T-cell (primary cell): ENCODE measurements at regions not wholly inside any gene's neighbourhood (a gene's known extent, or its start where the extent isn't known, plus 50 kb on each side); places are given as distances from the start of the nearest gene placed in this dataset.

ENCODE experiments used
- ATAC-seq, 4 experiments: fragments of 200-7000 bp in 3 of 4; fragments of 150-1000 bp in 1 of 4; cut with Tn5 transposase; replicated peaks in 1 of 4; 1 replicate in 3 of 4; 2 replicates in 1 of 4; pipeline ENCODE4 v1.10.0; 2021; ENCODE audit warnings: moderate library complexity in 3 of 4, mild to moderate bottlenecking in 2 of 4, moderate number of reproducible peaks in 1 of 4
- CTCF ChIA-PET, 2 donors: fragments of 300-600 bp; sonication (Branson Sonifier 250); formaldehyde crosslinking; loops; one replicate each; lab custom pipeline; 2022; ENCODE audit warnings: antibody characterized with exemption in 2 of 2; lab: Charles Lee
- POLR2A ChIA-PET, 2 donors: fragments of 300-600 bp; sonication (Branson Sonifier 250); formaldehyde crosslinking; loops; one replicate each; lab custom pipeline; 2022; ENCODE audit warnings: antibody characterized with exemption in 2 of 2; lab: Charles Lee
- DNase-seq, 35 experiments: peaks; one replicate each; pipeline versions ENCODE4 v3.0.0 to v3.0.0-alpha.2; 2013 to 2023
- H3K27ac ChIP-seq: one replicate; pipeline ENCODE4 v1.5.1; 2013; ENCODE audit warnings: low read length
- H3K27me3 ChIP-seq, 2 experiments: replicated peaks in 1 of 2; 1 replicate in 1 of 2; 2 replicates in 1 of 2; pipeline versions ENCODE4 v1.6.1 to v1.7.0; 2013; ENCODE audit warnings: low read length in 1 of 2, mixed read lengths in 1 of 2; ENCODE audit not compliant: control insufficient read depth in 2 of 2, insufficient read depth in 2 of 2; ENCODE audit errors: extremely low read depth in 1 of 2
- H3K36me3 ChIP-seq, 2 donors: 1 replicate in 1 of 2; 2 replicates in 1 of 2; pipeline versions ENCODE4 v1.6.1 to v1.7.0; 2013; ENCODE audit warnings: low read length in 1 of 2; ENCODE audit not compliant: control insufficient read depth in 2 of 2, insufficient read depth in 1 of 2; ENCODE audit errors: extremely low read depth in 1 of 2
- H3K4me1 ChIP-seq, 2 experiments: 1 replicate in 1 of 2; 2 replicates in 1 of 2; pipeline versions ENCODE4 v1.6.1 to v1.7.0; 2013; ENCODE audit warnings: low read length in 2 of 2, mixed read lengths in 1 of 2; ENCODE audit not compliant: insufficient read depth in 2 of 2, control insufficient read depth in 1 of 2; ENCODE audit errors: extremely low read depth in 1 of 2
- H3K4me3 ChIP-seq, 2 donors: 1 replicate in 1 of 2; 2 replicates in 1 of 2; pipeline versions ENCODE4 v1.5.1 to v1.7.0; 2013; ENCODE audit warnings: mild to moderate bottlenecking in 2 of 2, low read length in 1 of 2, moderate library complexity in 1 of 2; ENCODE audit not compliant: control insufficient read depth in 1 of 2; ENCODE audit errors: extremely low read depth in 1 of 2
- H3K9me3 ChIP-seq: 2 replicates; pipeline ENCODE4 v1.7.0; 2013
- H3K27ac Mint-ChIP-seq, 2 donors: one replicate each; pipeline ENCODE4 v1.8.0; 2020 to 2021; ENCODE audit warnings: mild to moderate bottlenecking in 2 of 2, mixed read lengths in 2 of 2
- H3K27me3 Mint-ChIP-seq, 2 donors: one replicate each; pipeline ENCODE4 v1.8.0; 2021 to 2022; ENCODE audit warnings: mixed read lengths in 2 of 2
- H3K36me3 Mint-ChIP-seq: one replicate; pipeline ENCODE4 v1.8.0; 2021; ENCODE audit warnings: mixed read lengths
- H3K4me1 Mint-ChIP-seq, 3 donors: one replicate each; pipeline ENCODE4 v1.8.0; 2020 to 2022; ENCODE audit warnings: mixed read lengths in 3 of 3, mild to moderate bottlenecking in 1 of 3
- H3K4me3 Mint-ChIP-seq, 3 donors: one replicate each; pipeline ENCODE4 v1.8.0; 2020 to 2022; ENCODE audit warnings: mild to moderate bottlenecking in 3 of 3, mixed read lengths in 3 of 3, moderate library complexity in 3 of 3
- H3K9me3 Mint-ChIP-seq, 3 donors: one replicate each; pipeline ENCODE4 v1.8.0; 2020 to 2022; ENCODE audit warnings: mixed read lengths in 3 of 3
- WGBS: methylation state at CpG from one replicate; pipeline ENCODE4 v1.1.5; 2013; ENCODE audit warnings: missing lambda C conversion rate; ENCODE audit not compliant: insufficient coverage; 5-methylcytosine and 5-hydroxymethylcytosine counted together

GRCh38 chr2:65664931-65665330 lies 232.5 kb upstream of the SPRED2 start:
- no peak overlapping the region for H3K27ac Mint-ChIP-seq
- Histone ChIP-seq H3K27me3 (peaks cover 0 to 20% of the 10 kb centered on the region in 2 experiments), H3K27ac (no peak overlapping the region), H3K4me3 (no peak overlapping the region), H3K36me3 (no peaks in the 10 kb centered on the region), H3K4me1 (no peaks in the 10 kb centered on the region), H3K9me3 (peaks cover 2% of the 10 kb centered on the region)
- ATAC-seq, result no peak
- no peak overlapping the region for H3K4me3 Mint-ChIP-seq
- H3K27me3 Mint-ChIP-seq, result peaks cover 8 to 14% of the 10 kb centered on the region in 2 donors
- DNase-seq, result no peak
- H3K36me3 Mint-ChIP-seq, result no peaks in the 10 kb centered on the region
- WGBS, result 80% methylated on average over 1 of the region's 2 CpGs
- POLR2A ChIA-PET, result no interaction called here
- no peaks in the 10 kb centered on the region for H3K4me1 Mint-ChIP-seq
- peaks cover 9 to 20% (median 9%) of the 10 kb centered on the region in 3 donors for H3K9me3 Mint-ChIP-seq
- CTCF ChIA-PET, result no interaction called here

GRCh38 chr2:65663831-65664407 lies 231.5 kb upstream of the SPRED2 start:
- no peak overlapping the region for H3K27ac Mint-ChIP-seq
- H3K4me1 ChIP-seq, result no peaks in the 10 kb centered on the region
- no peak for ATAC-seq
- POLR2A ChIA-PET, result no interaction called here
- peaks cover 8 to 14% of the 10 kb centered on the region in 2 donors for H3K27me3 Mint-ChIP-seq
- H3K9me3 Mint-ChIP-seq, result peaks cover 8 to 11% (median 9%) of the 10 kb centered on the region in 3 donors
- 61% methylated on average over 6 of the region's 6 CpGs for WGBS
- H3K4me3 ChIP-seq, result no peak overlapping the region
- H3K27me3 ChIP-seq, result peaks cover 0 to 23% of the 10 kb centered on the region in 2 experiments
- no peak for DNase-seq
- H3K36me3 Mint-ChIP-seq, result no peaks in the 10 kb centered on the region
- no peaks in the 10 kb centered on the region for H3K36me3 ChIP-seq
- H3K4me3 Mint-ChIP-seq, result no peak overlapping the region
- CTCF ChIA-PET, result no interaction called here
- peaks cover under 1% of the 10 kb centered on the region for H3K9me3 ChIP-seq
- no peaks in the 10 kb centered on the region for H3K4me1 Mint-ChIP-seq
- no peak overlapping the region for H3K27ac ChIP-seq

DNA sequence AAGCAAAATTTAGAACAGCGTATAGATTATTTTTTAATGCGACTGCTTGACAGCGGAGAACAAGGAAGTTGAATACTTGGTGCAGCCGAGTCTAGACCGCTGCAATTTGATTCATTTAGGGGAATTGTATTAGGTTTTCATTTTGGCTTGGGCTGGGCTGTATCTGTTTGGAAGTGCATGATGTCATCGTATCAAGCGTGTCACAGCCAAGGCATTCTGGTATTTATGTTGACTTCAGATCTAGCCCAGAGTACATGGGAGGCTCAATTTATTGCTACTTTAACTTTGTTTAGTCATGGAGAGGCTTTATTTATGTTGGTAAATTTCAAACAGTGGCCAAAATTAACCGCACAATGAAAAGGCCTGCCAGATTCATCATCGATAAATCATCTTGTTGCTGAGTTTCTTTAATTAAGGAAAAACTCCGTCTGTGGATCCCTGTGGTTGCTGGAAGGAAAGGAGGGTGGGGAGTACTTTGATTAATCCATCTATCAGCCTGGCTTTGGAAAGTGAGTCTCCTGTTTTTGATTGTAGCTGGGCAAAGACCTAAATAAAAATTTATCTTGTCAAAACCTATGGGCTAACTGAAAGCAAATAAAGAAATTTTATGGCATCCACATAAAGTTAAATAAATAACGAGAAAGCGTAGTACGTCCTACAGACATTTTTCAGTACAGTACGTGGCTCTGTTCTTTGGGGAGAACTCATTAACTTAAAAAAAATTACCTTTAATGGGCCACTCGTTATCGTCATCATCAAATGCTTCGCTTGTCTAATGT lies 230.4 kb upstream of the SPRED2 start:
- WGBS, result 90% methylated on average over 14 of the region's 17 CpGs
- H3K4me1 Mint-ChIP-seq, result no peaks in the 10 kb centered on the region
- H3K9me3 Mint-ChIP-seq, result no peaks in the 10 kb centered on the region
- Histone ChIP-seq H3K9me3 (no peaks in the 10 kb centered on the region), H3K27ac (no peak overlapping the region), H3K27me3 (peaks cover 0 to 25% of the 10 kb centered on the region in 2 experiments), H3K36me3 (no peaks in the 10 kb centered on the region), H3K4me1 (no peaks in the 10 kb centered on the region), H3K4me3 (no peak overlapping the region)
- ChIA-PET CTCF (no interaction called here), POLR2A (no interaction called here)
- H3K27me3 Mint-ChIP-seq, result peaks cover 8 to 14% of the 10 kb centered on the region in 2 donors
- no peak overlapping the region for H3K4me3 Mint-ChIP-seq
- no peaks in the 10 kb centered on the region for H3K36me3 Mint-ChIP-seq
- no peak for DNase-seq
- H3K27ac Mint-ChIP-seq, result no peak overlapping the region
- no peak for ATAC-seq

DNA sequence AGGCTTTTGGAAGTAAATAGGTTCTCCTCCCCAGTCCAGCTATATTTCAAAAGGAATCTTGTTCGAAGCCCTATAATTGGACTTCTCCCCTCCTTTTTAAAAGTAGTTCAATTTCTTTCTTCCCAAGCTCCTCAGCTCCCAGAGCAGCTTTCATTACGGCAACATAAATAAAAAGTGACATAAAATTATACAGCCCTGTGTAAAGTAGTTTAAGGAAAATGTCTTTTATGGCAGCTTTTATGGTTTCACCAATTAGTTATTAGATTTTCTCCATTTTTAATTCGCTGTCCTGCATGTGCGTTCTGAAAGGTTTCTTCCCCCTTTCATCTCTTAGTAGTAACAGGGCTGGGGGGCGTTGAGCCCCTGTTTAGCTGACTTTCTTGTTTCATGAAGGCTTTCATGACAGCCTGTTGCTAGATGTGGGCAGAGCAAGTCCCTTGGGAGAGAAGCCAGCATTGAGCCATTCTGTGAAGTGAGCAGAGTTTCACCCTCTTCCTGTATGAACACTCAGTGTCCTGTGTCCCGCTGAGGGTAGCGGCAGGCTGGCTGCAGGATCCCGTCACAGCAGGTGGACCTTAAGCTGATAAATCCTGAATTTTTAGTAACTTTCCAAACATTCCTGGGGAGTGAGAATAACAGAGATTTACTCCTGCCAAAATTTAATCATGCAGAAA lies 229.7 kb upstream of the SPRED2 start:
- Histone ChIP-seq H3K27ac (no peak overlapping the region), H3K27me3 (peaks cover 0 to 23% of the 10 kb centered on the region in 2 experiments), H3K4me3 (no peak overlapping the region), H3K9me3 (no peaks in the 10 kb centered on the region), H3K4me1 (no peaks in the 10 kb centered on the region), H3K36me3 (no peaks in the 10 kb centered on the region)
- Mint-ChIP-seq H3K4me1 (no peaks in the 10 kb centered on the region), H3K4me3 (no peak overlapping the region), H3K36me3 (no peaks in the 10 kb centered on the region), H3K9me3 (no peaks in the 10 kb centered on the region), H3K27ac (no peak overlapping the region), H3K27me3 (peaks cover 10 to 20% of the 10 kb centered on the region in 2 donors)
- WGBS, result no CpG with 5 or more reads among the region's 8 CpGs
- ATAC-seq (no peak), DNase-seq (no peak)
- ChIA-PET POLR2A (no interaction called here), CTCF (no interaction called here)

GRCh38 chr2:65660340-65660739 lies 227.9 kb upstream of the SPRED2 start:
- no CpG with 5 or more reads among the region's 6 CpGs for WGBS
- ChIA-PET POLR2A (no interaction called here), CTCF (no interaction called here)
- ATAC-seq (no peak), DNase-seq (no peak)
- no peaks in the 10 kb centered on the region for H3K36me3 ChIP-seq
- peaks cover 0 to 9% of the 10 kb centered on the region in 2 experiments for H3K27me3 ChIP-seq
- Mint-ChIP-seq H3K27me3 (peaks cover 10 to 16% of the 10 kb centered on the region in 2 donors), H3K4me1 (no peaks in the 10 kb centered on the region), H3K9me3 (no peaks in the 10 kb centered on the region), H3K36me3 (no peaks in the 10 kb centered on the region), H3K27ac (no peak overlapping the region), H3K4me3 (no peak overlapping the region)
- H3K4me1 ChIP-seq, result no peaks in the 10 kb centered on the region
- no peak overlapping the region for H3K27ac ChIP-seq
- H3K4me3 ChIP-seq, result no peak overlapping the region
- H3K9me3 ChIP-seq, result no peaks in the 10 kb centered on the region

GRCh38 chr2:65658881-65659280 lies 226.5 kb upstream of the SPRED2 start:
- Histone ChIP-seq H3K27me3 (peaks cover 0 to 9% of the 10 kb centered on the region in 2 experiments), H3K4me1 (no peaks in the 10 kb centered on the region), H3K36me3 (no peaks in the 10 kb centered on the region), H3K9me3 (no peaks in the 10 kb centered on the region), H3K4me3 (no peak overlapping the region), H3K27ac (no peak overlapping the region)
- H3K36me3 Mint-ChIP-seq, result no peaks in the 10 kb centered on the region
- POLR2A ChIA-PET, result no interaction called here
- 100% methylated on average over 1 of the region's 2 CpGs for WGBS
- no peaks in the 10 kb centered on the region for H3K9me3 Mint-ChIP-seq
- ATAC-seq (no peak), DNase-seq (no peak)
- no peak overlapping the region for H3K27ac Mint-ChIP-seq
- peaks cover 7 to 16% of the 10 kb centered on the region in 2 donors for H3K27me3 Mint-ChIP-seq
- CTCF ChIA-PET, result no interaction called here
- no peaks in the 10 kb centered on the region for H3K4me1 Mint-ChIP-seq
- H3K4me3 Mint-ChIP-seq, result no peak overlapping the region
